H4 (cell line): ENCODE measurements at regions not wholly inside any gene's neighbourhood (a gene's known extent, or its start where the extent isn't known, plus 50 kb on each side); places are given as distances from the start of the nearest gene placed in this dataset.
A peak's percentile ranks its signal among the peaks of the same experiment; 100 is the strongest.
"Not testable (repeated sequence)": the region's sequence is repeated elsewhere in the genome, so short reads cannot be mapped to it uniquely, and the experiment has no call there.

ENCODE experiments used
- DNase-seq: peaks from one replicate; pipeline ENCODE4 v3.0.0-alpha.2; 2015; ENCODE audit warnings: low spot score

GRCh38 chr16:10232757-10233156 is 50.5 kb upstream of the GRIN2A start:
- no peak for DNase-seq

GRCh38 chr16:10239640-10240039 is 57.4 kb upstream of the GRIN2A start:
- no peak for DNase-seq

- DNase-seq = no peak
Measured at GRCh38 chr16:10240854-10241613, 58.8 kb upstream of the GRIN2A start.

- DNase-seq = no peak
Measured at GRCh38 chr16:10242097-10242496, 59.9 kb upstream of the GRIN2A start.

GRCh38 chr16:10242916-10243315 is 60.7 kb upstream of the GRIN2A start:
- DNase-seq = no peak

- no peak for DNase-seq
Measured at GRCh38 chr16:10245002-10245401, 62.8 kb upstream of the GRIN2A start.

- DNase-seq = no peak
Measured at GRCh38 chr16:10250137-10250828, 68.1 kb upstream of the GRIN2A start.

GRCh38 chr16:10252155-10252554 is 69.9 kb upstream of the GRIN2A start:
- DNase-seq = no peak

- DNase-seq = no peak
Measured at GRCh38 chr16:10253409-10253808, 71.2 kb upstream of the GRIN2A start.

GRCh38 chr16:10255728-10256127 is 73.5 kb upstream of the GRIN2A start:
- no peak for DNase-seq

GRCh38 chr16:10256784-10257641 is 74.8 kb upstream of the GRIN2A start:
- peak; percentile 23 for DNase-seq

GRCh38 chr16:10257642-10258251 is 75.5 kb upstream of the GRIN2A start:
- not testable (repeated sequence) for DNase-seq

GRCh38 chr16:10258930-10259603 is 76.8 kb upstream of the GRIN2A start:
- not testable (repeated sequence) for DNase-seq

GRCh38 chr16:10261077-10261476 is 78.8 kb upstream of the GRIN2A start:
- no peak for DNase-seq

- not testable (repeated sequence) for DNase-seq
Measured at GRCh38 chr16:10261526-10261925, 79.3 kb upstream of the GRIN2A start.

GRCh38 chr16:10262377-10263132 is 80.3 kb upstream of the GRIN2A start:
- no peak for DNase-seq

- no peak for DNase-seq
Measured at GRCh38 chr16:10265770-10266615, 83.8 kb upstream of the GRIN2A start.

- no peak for DNase-seq
Measured at GRCh38 chr16:10266809-10267208, 84.6 kb upstream of the GRIN2A start.

- no peak for DNase-seq
Measured at GRCh38 chr16:10269632-10270031, 87.4 kb upstream of the GRIN2A start.
